Gastrocnemius medialis (tissue), 4 donors: ENCODE measurements at regions not wholly inside any gene's neighbourhood (a gene's known extent, or its start where the extent isn't known, plus 50 kb on each side); places are given as distances from the start of the nearest gene placed in this dataset.

ENCODE experiments used
- POLR2A ChIP-seq, 2 donors: fragments of 450-650 bp; IDR thresholded peaks; one replicate each; pipeline ENCODE4 v1.6.1; 2017; ENCODE audit warnings: antibody characterized with exemption in 2 of 2, mild to moderate bottlenecking in 2 of 2, moderate library complexity in 2 of 2
- TF ChIP-seq, protein P1 (sequence below), 5 experiments: fragments of 450-650 bp in 3 of 5; fragments of 200-600 bp in 2 of 5; sonication (generic) in 2 of 5; IDR thresholded peaks in 4 of 5; conservative IDR thresholded peaks in 1 of 5; 1 replicate in 4 of 5; 2 replicates in 1 of 5; pipeline ENCODE4 v1.5.1; 2016 to 2019; ENCODE audit warnings: antibody characterized with exemption in 5 of 5, mild to moderate bottlenecking in 3 of 5, moderate library complexity in 3 of 5

DNA sequence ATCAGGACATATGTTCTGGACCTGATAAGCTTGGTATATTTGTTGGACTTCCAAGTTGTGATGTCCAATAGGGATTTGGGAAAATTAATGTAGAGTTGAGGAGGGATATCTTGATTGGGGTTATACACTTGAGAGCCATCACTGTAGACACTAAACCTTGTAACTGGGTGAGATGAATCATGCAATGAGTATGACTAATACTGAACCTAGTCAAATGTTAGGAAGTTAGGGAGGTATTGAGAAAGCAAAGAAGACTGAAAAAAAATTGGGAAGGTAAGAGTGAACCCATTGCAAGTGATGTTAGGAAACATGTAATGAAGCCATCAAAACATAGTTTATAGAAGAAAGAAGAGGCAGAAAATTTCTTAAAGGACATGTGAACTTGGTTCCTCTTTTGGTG lies 668.4 kb upstream of the CDH9 start:
- TF ChIP-seq POLR2A (IDR thresholded peaks at IDR 0.05), result no peak
- TF ChIP-seq, protein P1, sequence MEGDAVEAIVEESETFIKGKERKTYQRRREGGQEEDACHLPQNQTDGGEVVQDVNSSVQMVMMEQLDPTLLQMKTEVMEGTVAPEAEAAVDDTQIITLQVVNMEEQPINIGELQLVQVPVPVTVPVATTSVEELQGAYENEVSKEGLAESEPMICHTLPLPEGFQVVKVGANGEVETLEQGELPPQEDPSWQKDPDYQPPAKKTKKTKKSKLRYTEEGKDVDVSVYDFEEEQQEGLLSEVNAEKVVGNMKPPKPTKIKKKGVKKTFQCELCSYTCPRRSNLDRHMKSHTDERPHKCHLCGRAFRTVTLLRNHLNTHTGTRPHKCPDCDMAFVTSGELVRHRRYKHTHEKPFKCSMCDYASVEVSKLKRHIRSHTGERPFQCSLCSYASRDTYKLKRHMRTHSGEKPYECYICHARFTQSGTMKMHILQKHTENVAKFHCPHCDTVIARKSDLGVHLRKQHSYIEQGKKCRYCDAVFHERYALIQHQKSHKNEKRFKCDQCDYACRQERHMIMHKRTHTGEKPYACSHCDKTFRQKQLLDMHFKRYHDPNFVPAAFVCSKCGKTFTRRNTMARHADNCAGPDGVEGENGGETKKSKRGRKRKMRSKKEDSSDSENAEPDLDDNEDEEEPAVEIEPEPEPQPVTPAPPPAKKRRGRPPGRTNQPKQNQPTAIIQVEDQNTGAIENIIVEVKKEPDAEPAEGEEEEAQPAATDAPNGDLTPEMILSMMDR (IDR thresholded peaks at IDR 0.05 in 4 of 5, conservative IDR thresholded peaks at IDR 0.05 in 1 of 5), result no peak
